MV-4-11 (cell line): ENCODE measurements at regions not wholly inside any gene's neighbourhood (a gene's known extent, or its start where the extent isn't known, plus 50 kb on each side); places are given as distances from the start of the nearest gene placed in this dataset.

ENCODE experiments used
- DNase-seq: peaks from one replicate; lab custom pipeline; 2025; lab: John Stamatoyannopoulos, UW

GRCh38 chr4:20302336-20302735, 50.6 kb downstream of the SLIT2 start:
- no peak for DNase-seq

DNA sequence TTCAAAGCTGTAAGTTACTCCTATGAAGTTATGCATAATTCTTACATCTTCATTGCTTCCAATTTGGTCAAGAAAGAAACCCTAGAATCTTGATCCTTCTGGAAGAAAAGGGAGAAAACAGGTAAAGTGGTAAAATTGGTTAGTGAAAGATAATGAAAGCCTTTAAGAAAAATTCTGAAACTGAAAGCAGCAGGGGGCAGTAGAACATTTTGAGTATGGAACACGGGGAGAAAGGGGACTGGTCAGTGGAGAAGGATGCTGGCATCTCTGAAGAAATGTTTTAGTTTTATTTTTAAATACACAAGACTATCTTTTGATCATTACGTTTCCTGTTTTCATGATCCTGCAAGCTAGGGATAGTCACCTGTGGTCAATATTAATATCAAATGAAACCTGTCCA, 54.3 kb downstream of the SLIT2 start:
- no peak for DNase-seq

- no peak for DNase-seq
Observed at GRCh38 chr4:20311856-20312255, 60.2 kb downstream of the SLIT2 start.

- no peak for DNase-seq
Observed at GRCh38 chr4:20313237-20314030, 61.7 kb downstream of the SLIT2 start.

- DNase-seq = no peak
Observed at GRCh38 chr4:20317424-20317985, 65.8 kb downstream of the SLIT2 start.

GRCh38 chr4:20318001-20318908, 66.5 kb downstream of the SLIT2 start:
- DNase-seq = no peak

- DNase-seq = no peak
Observed at GRCh38 chr4:20318909-20319277, 67.2 kb downstream of the SLIT2 start.

GRCh38 chr4:20319825-20320612, 68.3 kb downstream of the SLIT2 start:
- no peak for DNase-seq

DNA sequence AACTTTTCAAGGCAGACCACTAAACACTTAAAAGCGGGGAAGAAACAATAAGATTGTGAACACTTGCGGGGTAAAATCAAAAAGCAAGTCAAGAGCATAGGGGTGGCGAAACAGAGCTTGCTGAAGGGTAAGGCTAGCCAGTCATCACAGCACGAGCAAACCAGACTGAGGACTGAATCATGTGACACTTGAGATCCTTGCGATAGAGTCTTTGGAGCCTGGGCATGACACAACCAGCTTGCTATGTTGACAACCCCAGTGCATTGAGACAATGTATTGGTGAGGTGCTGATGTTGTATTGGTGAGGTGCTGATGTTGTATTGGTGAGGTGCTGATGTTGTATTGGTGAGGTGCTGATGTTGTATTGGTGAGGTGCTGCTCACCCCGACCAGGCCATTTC, 72.3 kb downstream of the SLIT2 start:
- DNase-seq = no peak

- DNase-seq = no peak
Observed at GRCh38 chr4:20326460-20326859, 74.8 kb downstream of the SLIT2 start.

- no peak for DNase-seq
Observed at GRCh38 chr4:20326977-20327376, 75.3 kb downstream of the SLIT2 start.

GRCh38 chr4:20327808-20328207, 76.1 kb downstream of the SLIT2 start:
- DNase-seq = no peak

- DNase-seq = no peak
Observed at GRCh38 chr4:20331642-20332041, 79.9 kb downstream of the SLIT2 start.

GRCh38 chr4:20333141-20333715, 81.5 kb downstream of the SLIT2 start:
- no peak for DNase-seq

- DNase-seq = no peak
Observed at GRCh38 chr4:20337261-20337664, 85.6 kb downstream of the SLIT2 start.

- no peak for DNase-seq
Observed at GRCh38 chr4:20338841-20339240, 87.1 kb downstream of the SLIT2 start.

DNA sequence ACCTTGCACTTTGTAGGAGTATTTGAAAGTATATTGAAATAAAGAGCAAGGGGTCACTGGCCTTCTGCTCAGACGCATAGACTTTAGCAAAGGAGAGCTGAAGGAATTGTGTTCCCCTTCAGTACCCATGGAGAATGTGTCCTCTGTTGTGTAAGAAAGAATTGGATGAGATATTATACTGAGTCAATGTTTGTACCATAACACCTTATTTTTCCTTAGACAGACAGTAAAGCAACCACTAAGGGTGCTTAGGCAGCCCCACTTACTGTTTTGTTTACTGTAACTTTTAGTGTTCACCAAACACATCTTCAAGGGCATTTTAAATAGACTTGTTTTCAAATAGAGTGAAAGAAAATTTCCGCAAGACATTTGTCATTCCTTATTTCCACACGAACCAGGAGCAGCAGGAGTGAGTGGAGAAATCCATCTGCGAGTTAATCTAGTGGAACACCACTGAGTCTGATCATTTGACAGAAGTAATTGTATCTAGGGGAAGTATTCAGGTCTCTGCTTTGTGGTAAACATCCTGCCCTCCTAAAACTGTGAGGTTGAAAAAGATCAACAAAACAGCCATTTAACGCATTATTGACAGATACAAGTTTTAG, 89.5 kb downstream of the SLIT2 start:
- DNase-seq = no peak

- no peak for DNase-seq
Observed at GRCh38 chr4:20347531-20347930, 95.8 kb downstream of the SLIT2 start.

- no peak for DNase-seq
Observed at GRCh38 chr4:20348411-20348810, 96.7 kb downstream of the SLIT2 start.

DNA sequence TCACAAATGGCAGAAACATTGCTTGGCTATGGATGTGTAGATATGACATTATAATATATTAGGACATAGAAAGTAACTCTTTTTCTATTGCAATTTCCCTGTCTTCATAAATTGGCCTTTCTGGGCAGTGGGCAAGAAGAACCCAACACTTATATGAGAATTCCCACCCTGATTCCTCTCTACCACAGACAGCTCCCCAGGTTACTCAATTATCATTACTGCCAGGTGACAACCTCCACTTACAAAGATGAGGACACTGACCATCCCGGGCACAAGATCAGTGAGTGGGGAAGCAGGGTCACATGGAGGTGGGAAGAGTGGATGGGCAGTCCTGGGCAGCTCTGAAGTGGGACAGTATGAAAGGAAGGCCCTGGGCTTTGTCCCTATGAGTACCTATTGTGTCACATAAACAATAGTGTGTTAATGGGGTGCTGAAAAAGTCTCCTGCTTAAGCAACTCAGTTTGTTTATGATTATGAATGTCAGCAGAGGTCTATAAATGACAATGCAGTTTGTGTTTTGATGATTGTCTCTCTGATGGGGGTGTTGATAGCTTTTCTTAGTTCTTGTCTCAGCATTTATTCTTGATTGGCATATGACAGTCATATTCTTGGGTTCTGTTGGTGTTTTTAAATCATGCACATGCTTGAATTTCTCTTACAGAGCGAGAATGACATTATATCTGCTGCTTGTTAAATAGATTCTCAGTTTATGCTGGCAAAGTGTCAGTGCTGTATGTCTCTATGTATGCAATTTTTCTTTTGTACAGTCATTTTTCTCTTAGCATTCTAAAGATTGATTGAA, 99.9 kb downstream of the SLIT2 start:
- DNase-seq = no peak

- no peak for DNase-seq
Observed at GRCh38 chr4:20352163-20352431, 100.4 kb downstream of the SLIT2 start.
